ENCODE measurements at regions not wholly inside any gene's neighbourhood (a gene's known extent, or its start where the extent isn't known, plus 50 kb on each side); places are given as distances from the start of the nearest gene placed in this dataset.

- no peaks in the 10 kb centered on the region for H3K4me1 ChIP-seq (ENCODE audit: control insufficient read depth, insufficient read depth, low read length)
- no peaks in the 10 kb centered on the region for H3K9me3 ChIP-seq (replicated peaks; ENCODE audit: low read length)
- H3K4me3 ChIP-seq (ENCODE audit: low read length), result no peak overlapping the region
- no peak overlapping the region for H3K4me2 ChIP-seq (ENCODE audit: low read length)
- H3K27me3 ChIP-seq (ENCODE audit: control insufficient read depth, insufficient read depth, low read length), result no peaks in the 10 kb centered on the region
- H3K9ac ChIP-seq (ENCODE audit: low read depth, low read length), result no peak overlapping the region
- H3K36me3 ChIP-seq (ENCODE audit: insufficient read depth, low read length), result no peaks in the 10 kb centered on the region
Measured at GRCh38 chr12:60278209-60278608, 682.4 kb downstream of the SLC16A7 start.

GRCh38 chr12:60279221-60279620, 683.4 kb downstream of the SLC16A7 start:
- H3K9ac ChIP-seq (ENCODE audit: low read depth, low read length), result no peak overlapping the region

GRCh38 chr12:60281522-60281921, 685.7 kb downstream of the SLC16A7 start:
- Histone ChIP-seq H3K9me3 (replicated peaks; ENCODE audit: low read length) (no peaks in the 10 kb centered on the region), H3K4me3 (ENCODE audit: low read length) (no peak overlapping the region), H3K27me3 (ENCODE audit: control insufficient read depth, insufficient read depth, low read length) (no peaks in the 10 kb centered on the region), H3K36me3 (ENCODE audit: insufficient read depth, low read length) (no peaks in the 10 kb centered on the region), H3K4me1 (ENCODE audit: control insufficient read depth, insufficient read depth, low read length) (no peaks in the 10 kb centered on the region), H3K4me2 (ENCODE audit: low read length) (no peak overlapping the region), H3K9ac (ENCODE audit: low read depth, low read length) (no peak overlapping the region)

More at GRCh38 chr12:60279221-60279620, 683.4 kb downstream of the SLC16A7 start:
- Histone ChIP-seq H3K4me1 (ENCODE audit: control insufficient read depth, insufficient read depth, low read length) (no peaks in the 10 kb centered on the region), H3K9me3 (replicated peaks; ENCODE audit: low read length) (no peaks in the 10 kb centered on the region), H3K4me2 (ENCODE audit: low read length) (no peak overlapping the region), H3K4me3 (ENCODE audit: low read length) (no peak overlapping the region), H3K27me3 (ENCODE audit: control insufficient read depth, insufficient read depth, low read length) (no peaks in the 10 kb centered on the region), H3K36me3 (ENCODE audit: insufficient read depth, low read length) (no peaks in the 10 kb centered on the region)

GRCh38 chr12:60290532-60290931, 694.7 kb downstream of the SLC16A7 start:
- H3K9me3 ChIP-seq (replicated peaks; ENCODE audit: low read length), result peaks cover 3% of the 10 kb centered on the region
- no peak overlapping the region for H3K4me2 ChIP-seq (ENCODE audit: low read length)
- H3K4me1 ChIP-seq (ENCODE audit: control insufficient read depth, insufficient read depth, low read length), result no peaks in the 10 kb centered on the region
- no peaks in the 10 kb centered on the region for H3K27me3 ChIP-seq (ENCODE audit: control insufficient read depth, insufficient read depth, low read length)
- no peak overlapping the region for H3K9ac ChIP-seq (ENCODE audit: low read depth, low read length)
- H3K36me3 ChIP-seq (ENCODE audit: insufficient read depth, low read length), result no peaks in the 10 kb centered on the region
- H3K4me3 ChIP-seq (ENCODE audit: low read length), result no peak overlapping the region

GRCh38 chr12:60308366-60308991, 712.6 kb downstream of the SLC16A7 start:
- Histone ChIP-seq H3K4me3 (ENCODE audit: low read length) (no peak overlapping the region), H3K27me3 (ENCODE audit: control insufficient read depth, insufficient read depth, low read length) (no peaks in the 10 kb centered on the region), H3K9ac (ENCODE audit: low read depth, low read length) (no peak overlapping the region), H3K9me3 (replicated peaks; ENCODE audit: low read length) (no peaks in the 10 kb centered on the region), H3K4me1 (ENCODE audit: control insufficient read depth, insufficient read depth, low read length) (no peaks in the 10 kb centered on the region), H3K36me3 (ENCODE audit: insufficient read depth, low read length) (no peaks in the 10 kb centered on the region), H3K4me2 (ENCODE audit: low read length) (no peak overlapping the region)

GRCh38 chr12:60311940-60312339, 716.1 kb downstream of the SLC16A7 start:
- Histone ChIP-seq H3K4me2 (ENCODE audit: low read length) (no peak overlapping the region), H3K9me3 (replicated peaks; ENCODE audit: low read length) (no peaks in the 10 kb centered on the region), H3K9ac (ENCODE audit: low read depth, low read length) (no peak overlapping the region), H3K4me3 (ENCODE audit: low read length) (no peak overlapping the region), H3K4me1 (ENCODE audit: control insufficient read depth, insufficient read depth, low read length) (no peaks in the 10 kb centered on the region), H3K36me3 (ENCODE audit: insufficient read depth, low read length) (no peaks in the 10 kb centered on the region), H3K27me3 (ENCODE audit: control insufficient read depth, insufficient read depth, low read length) (no peaks in the 10 kb centered on the region)

- Histone ChIP-seq H3K27me3 (ENCODE audit: control insufficient read depth, insufficient read depth, low read length) (no peaks in the 10 kb centered on the region), H3K36me3 (ENCODE audit: insufficient read depth, low read length) (no peaks in the 10 kb centered on the region), H3K4me1 (ENCODE audit: control insufficient read depth, insufficient read depth, low read length) (no peaks in the 10 kb centered on the region), H3K9me3 (replicated peaks; ENCODE audit: low read length) (no peaks in the 10 kb centered on the region), H3K4me2 (ENCODE audit: low read length) (no peak overlapping the region), H3K9ac (ENCODE audit: low read depth, low read length) (no peak overlapping the region), H3K4me3 (ENCODE audit: low read length) (no peak overlapping the region)
Measured at GRCh38 chr12:60317361-60317760, 721.5 kb downstream of the SLC16A7 start.

- no peak overlapping the region for H3K4me2 ChIP-seq (ENCODE audit: low read length)
- no peaks in the 10 kb centered on the region for H3K9me3 ChIP-seq (replicated peaks; ENCODE audit: low read length)
- H3K4me1 ChIP-seq (ENCODE audit: control insufficient read depth, insufficient read depth, low read length), result no peaks in the 10 kb centered on the region
Measured at GRCh38 chr12:60324746-60325145, 728.9 kb downstream of the SLC16A7 start.

GRCh38 chr12:60333461-60333860, 737.6 kb downstream of the SLC16A7 start:
- Histone ChIP-seq H3K4me3 (ENCODE audit: low read length) (no peak overlapping the region), H3K4me2 (ENCODE audit: low read length) (no peak overlapping the region), H3K9me3 (replicated peaks; ENCODE audit: low read length) (no peaks in the 10 kb centered on the region), H3K36me3 (ENCODE audit: insufficient read depth, low read length) (no peaks in the 10 kb centered on the region), H3K27me3 (ENCODE audit: control insufficient read depth, insufficient read depth, low read length) (no peaks in the 10 kb centered on the region), H3K4me1 (ENCODE audit: control insufficient read depth, insufficient read depth, low read length) (no peaks in the 10 kb centered on the region), H3K9ac (ENCODE audit: low read depth, low read length) (no peak overlapping the region)

More at GRCh38 chr12:60324746-60325145, 728.9 kb downstream of the SLC16A7 start:
- H3K9ac ChIP-seq (ENCODE audit: low read depth, low read length), result no peak overlapping the region
- no peaks in the 10 kb centered on the region for H3K27me3 ChIP-seq (ENCODE audit: control insufficient read depth, insufficient read depth, low read length)
- H3K36me3 ChIP-seq (ENCODE audit: insufficient read depth, low read length), result no peaks in the 10 kb centered on the region
- H3K4me3 ChIP-seq (ENCODE audit: low read length), result no peak overlapping the region

- H3K4me1 ChIP-seq (ENCODE audit: control insufficient read depth, insufficient read depth, low read length), result no peaks in the 10 kb centered on the region
- H3K36me3 ChIP-seq (ENCODE audit: insufficient read depth, low read length), result no peaks in the 10 kb centered on the region
- no peak overlapping the region for H3K9ac ChIP-seq (ENCODE audit: low read depth, low read length)
- H3K9me3 ChIP-seq (replicated peaks; ENCODE audit: low read length), result no peaks in the 10 kb centered on the region
- H3K4me3 ChIP-seq (ENCODE audit: low read length), result no peak overlapping the region
- H3K27me3 ChIP-seq (ENCODE audit: control insufficient read depth, insufficient read depth, low read length), result no peaks in the 10 kb centered on the region
- no peak overlapping the region for H3K4me2 ChIP-seq (ENCODE audit: low read length)
Measured at GRCh38 chr12:60335745-60336144, 739.9 kb downstream of the SLC16A7 start.

- no peaks in the 10 kb centered on the region for H3K4me1 ChIP-seq (ENCODE audit: control insufficient read depth, insufficient read depth, low read length)
- no peak overlapping the region for H3K4me3 ChIP-seq (ENCODE audit: low read length)
- H3K36me3 ChIP-seq (ENCODE audit: insufficient read depth, low read length), result no peaks in the 10 kb centered on the region
- no peak overlapping the region for H3K4me2 ChIP-seq (ENCODE audit: low read length)
- H3K9me3 ChIP-seq (replicated peaks; ENCODE audit: low read length), result no peaks in the 10 kb centered on the region
- no peak overlapping the region for H3K9ac ChIP-seq (ENCODE audit: low read depth, low read length)
- no peaks in the 10 kb centered on the region for H3K27me3 ChIP-seq (ENCODE audit: control insufficient read depth, insufficient read depth, low read length)
Measured at GRCh38 chr12:60337839-60338549, 742.2 kb downstream of the SLC16A7 start.

- H3K9me3 ChIP-seq (replicated peaks; ENCODE audit: low read length), result no peaks in the 10 kb centered on the region
- no peak overlapping the region for H3K4me3 ChIP-seq (ENCODE audit: low read length)
- no peaks in the 10 kb centered on the region for H3K27me3 ChIP-seq (ENCODE audit: control insufficient read depth, insufficient read depth, low read length)
- no peak overlapping the region for H3K9ac ChIP-seq (ENCODE audit: low read depth, low read length)
- H3K36me3 ChIP-seq (ENCODE audit: insufficient read depth, low read length), result no peaks in the 10 kb centered on the region
- H3K4me1 ChIP-seq (ENCODE audit: control insufficient read depth, insufficient read depth, low read length), result no peaks in the 10 kb centered on the region
- H3K4me2 ChIP-seq (ENCODE audit: low read length), result no peak overlapping the region
Measured at GRCh38 chr12:60345442-60345841, 749.6 kb downstream of the SLC16A7 start.
